DND-41 (cell line): ENCODE measurements at regions not wholly inside any gene's neighbourhood (a gene's known extent, or its start where the extent isn't known, plus 50 kb on each side); places are given as distances from the start of the nearest gene placed in this dataset.

Experiments
- EZH2 ChIP-seq: IDR thresholded peaks from 3 replicates; pipeline ENCODE4 v1.6.1; 2012; ENCODE audit warnings: borderline replicate concordance, low read depth, mild to moderate bottlenecking, moderate library complexity, low read length, inconsistent platforms; ENCODE audit not compliant: severe bottlenecking
- TF ChIP-seq, protein P1 (sequence below): IDR thresholded peaks from 2 replicates; pipeline ENCODE4 v1.5.1; 2012; ENCODE audit warnings: borderline replicate concordance, low read length, moderate library complexity, mild to moderate bottlenecking; ENCODE audit not compliant: poor library complexity, severe bottlenecking; ENCODE audit errors: extremely low read depth

DNA sequence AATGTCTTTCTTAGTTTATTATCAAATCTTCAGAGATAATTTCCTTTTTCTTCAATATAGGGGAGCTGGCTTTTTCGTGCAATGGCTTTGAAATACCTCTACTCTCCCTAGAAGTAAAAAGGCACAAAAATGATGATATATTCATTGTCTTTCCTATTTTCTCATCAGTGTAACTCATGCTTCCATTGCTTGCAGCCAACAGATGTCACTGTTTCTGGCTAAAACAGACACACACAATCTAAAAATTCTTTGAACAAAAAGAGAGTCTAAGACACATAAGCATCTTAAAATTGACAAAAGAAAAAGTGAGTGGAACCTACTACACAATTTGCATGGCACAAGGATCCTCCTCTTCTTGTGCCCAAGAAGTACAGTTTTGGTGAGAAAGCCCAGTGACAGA lies 448.7 kb upstream of the VRK2 start:
- TF ChIP-seq, protein P1, sequence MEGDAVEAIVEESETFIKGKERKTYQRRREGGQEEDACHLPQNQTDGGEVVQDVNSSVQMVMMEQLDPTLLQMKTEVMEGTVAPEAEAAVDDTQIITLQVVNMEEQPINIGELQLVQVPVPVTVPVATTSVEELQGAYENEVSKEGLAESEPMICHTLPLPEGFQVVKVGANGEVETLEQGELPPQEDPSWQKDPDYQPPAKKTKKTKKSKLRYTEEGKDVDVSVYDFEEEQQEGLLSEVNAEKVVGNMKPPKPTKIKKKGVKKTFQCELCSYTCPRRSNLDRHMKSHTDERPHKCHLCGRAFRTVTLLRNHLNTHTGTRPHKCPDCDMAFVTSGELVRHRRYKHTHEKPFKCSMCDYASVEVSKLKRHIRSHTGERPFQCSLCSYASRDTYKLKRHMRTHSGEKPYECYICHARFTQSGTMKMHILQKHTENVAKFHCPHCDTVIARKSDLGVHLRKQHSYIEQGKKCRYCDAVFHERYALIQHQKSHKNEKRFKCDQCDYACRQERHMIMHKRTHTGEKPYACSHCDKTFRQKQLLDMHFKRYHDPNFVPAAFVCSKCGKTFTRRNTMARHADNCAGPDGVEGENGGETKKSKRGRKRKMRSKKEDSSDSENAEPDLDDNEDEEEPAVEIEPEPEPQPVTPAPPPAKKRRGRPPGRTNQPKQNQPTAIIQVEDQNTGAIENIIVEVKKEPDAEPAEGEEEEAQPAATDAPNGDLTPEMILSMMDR: no peak
- no peak for TF ChIP-seq EZH2
